NCI-H1694 treated with DMSO at 0.1 percent for 48 hours (cell line): ENCODE measurements at regions not wholly inside any gene's neighbourhood (a gene's known extent, or its start where the extent isn't known, plus 50 kb on each side); places are given as distances from the start of the nearest gene placed in this dataset.
"Not testable (repeated sequence)": the region's sequence is repeated elsewhere in the genome, so short reads cannot be mapped to it uniquely, and the experiment has no call there.

ENCODE experiments used
- DNase-seq: peaks from one replicate; lab custom pipeline; 2025; lab: John Stamatoyannopoulos, UW

DNA sequence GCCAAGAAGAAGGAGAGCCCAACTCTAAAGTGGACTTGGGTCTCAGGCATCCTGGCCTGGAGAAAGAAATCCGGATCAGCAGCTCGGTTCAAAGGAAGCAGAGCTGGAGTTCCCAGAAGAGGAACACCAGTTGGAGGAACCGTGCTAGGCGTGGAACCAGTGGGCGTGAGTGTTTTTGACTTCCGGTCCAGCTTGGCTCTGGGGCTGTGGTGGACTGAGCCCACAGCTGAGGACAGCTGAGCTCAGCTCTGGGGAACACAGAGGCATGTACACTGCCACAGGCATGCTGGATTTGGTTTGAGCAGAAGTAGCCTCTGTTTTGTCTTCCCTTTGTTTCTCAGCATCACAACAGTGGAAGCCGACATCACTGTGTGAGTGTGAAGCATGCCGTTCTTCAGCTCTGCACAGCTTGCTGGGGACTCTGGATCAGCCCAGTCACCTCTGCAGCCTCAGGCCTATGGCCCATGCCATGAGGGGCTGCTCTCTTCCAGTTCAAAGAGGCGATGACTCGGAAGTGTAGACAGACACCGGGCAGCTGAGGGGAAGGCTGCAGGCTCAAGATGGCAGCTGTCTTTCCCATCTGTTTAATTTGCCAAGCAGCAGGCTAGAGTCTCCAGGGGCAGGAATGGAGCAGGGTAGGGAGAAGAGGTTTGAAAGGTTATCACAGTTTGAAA lies 185.8 kb upstream of the UBE3A start:
- no peak for DNase-seq

GRCh38 chr15:25623708-25624107 lies 184.9 kb upstream of the UBE3A start:
- DNase-seq = no peak

DNA sequence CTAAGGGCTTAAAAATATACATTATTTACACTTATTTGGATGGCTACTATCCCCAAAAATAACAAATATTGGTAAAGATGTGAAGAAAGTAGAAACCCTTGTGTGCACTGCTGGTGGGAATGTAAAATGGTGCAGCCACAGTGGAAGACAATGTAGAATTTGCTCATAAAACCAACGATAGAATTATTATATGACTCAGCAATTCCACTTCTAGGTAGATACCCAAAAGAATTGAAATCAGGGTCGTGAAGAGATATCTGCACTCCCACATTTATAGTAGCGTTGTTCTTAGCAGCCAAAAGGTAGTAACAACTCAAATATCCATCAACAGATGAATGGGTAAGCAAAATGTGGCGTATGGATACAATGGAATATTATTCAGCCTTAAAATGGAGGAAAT lies 181.6 kb upstream of the UBE3A start:
- DNase-seq = no peak

DNA sequence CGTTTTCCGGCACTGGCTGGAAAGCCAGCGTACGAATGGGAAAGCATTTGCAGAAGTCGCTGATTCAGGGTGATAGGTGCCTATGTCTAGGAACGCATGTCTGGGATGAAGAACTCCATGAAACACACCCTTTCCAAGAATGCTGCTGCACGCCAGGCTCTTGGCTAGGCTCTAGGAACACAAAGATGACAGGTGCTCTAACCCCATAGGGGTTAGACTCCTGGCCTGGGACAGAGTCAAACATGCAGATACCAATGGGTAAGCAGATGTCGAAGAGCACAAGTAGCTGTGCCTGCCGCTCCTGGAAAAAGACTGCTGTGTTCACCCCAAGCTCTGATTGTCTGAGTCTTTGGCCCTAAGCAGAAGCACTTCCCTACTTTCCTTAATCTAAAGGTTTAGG lies 180.9 kb upstream of the UBE3A start:
- DNase-seq = no peak

- DNase-seq = no peak
Measured at GRCh38 chr15:25619076-25619475, 180.3 kb upstream of the UBE3A start.

DNA sequence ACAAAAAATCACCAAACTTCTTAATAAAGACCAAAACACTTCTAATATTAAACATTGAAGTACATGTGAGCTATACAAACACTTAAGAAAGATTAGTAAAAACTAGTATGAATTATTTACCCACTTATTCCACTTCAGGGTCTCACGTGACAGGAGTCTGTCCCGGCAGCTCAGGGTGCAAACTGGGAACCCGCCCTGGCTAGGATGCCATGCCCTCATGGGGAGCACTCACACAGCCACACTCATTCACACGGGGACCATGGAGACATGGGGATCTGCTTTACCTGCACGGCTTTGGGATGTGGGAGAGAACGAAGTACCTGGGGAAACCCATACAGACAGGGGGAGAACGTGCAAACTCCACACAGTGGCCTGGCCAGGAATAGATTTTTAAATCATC lies 179.3 kb upstream of the UBE3A start:
- DNase-seq = no peak

DNA sequence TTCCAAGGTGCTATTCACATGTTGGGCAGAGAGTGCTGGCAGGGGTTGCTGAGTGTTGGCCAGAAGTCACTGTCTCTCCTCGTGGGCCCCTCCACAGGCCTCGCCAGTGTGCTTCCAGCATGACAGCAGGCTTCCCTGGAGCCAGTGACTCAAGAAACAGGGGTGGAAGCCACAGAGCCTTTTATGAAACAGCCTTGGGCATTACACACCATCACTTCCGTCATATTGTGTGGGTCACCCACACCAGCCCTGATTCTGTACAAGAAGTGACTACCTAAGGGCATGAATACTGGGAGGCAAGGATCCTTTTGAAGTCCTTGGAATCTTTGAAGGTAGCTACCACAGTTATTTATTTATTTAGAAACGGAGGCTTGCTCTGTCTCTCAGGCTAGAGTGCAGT lies 177.6 kb upstream of the UBE3A start:
- DNase-seq = no peak

GRCh38 chr15:25613134-25613533 lies 174.3 kb upstream of the UBE3A start:
- no peak for DNase-seq

DNA sequence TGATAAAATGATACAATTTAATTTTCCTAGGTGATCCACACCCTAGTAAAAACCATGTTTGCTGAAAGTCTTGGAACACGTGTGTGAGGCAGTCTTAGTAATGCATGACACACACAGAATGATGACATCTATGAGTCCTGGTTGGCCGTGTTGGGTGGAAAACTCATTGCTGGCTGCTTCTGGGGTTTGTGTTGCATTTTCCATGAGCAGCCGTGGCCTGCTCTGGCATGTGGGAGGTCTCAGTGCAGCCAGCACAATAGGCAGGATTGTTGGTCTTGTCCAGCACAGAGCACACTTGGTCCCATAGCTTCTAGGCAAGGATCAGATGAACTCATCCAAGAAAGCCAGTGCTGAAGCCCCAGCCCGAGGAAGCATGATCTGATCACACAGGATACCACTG lies 172.8 kb upstream of the UBE3A start:
- DNase-seq = no peak

GRCh38 chr15:25609371-25609770 lies 170.5 kb upstream of the UBE3A start:
- no peak for DNase-seq

DNA sequence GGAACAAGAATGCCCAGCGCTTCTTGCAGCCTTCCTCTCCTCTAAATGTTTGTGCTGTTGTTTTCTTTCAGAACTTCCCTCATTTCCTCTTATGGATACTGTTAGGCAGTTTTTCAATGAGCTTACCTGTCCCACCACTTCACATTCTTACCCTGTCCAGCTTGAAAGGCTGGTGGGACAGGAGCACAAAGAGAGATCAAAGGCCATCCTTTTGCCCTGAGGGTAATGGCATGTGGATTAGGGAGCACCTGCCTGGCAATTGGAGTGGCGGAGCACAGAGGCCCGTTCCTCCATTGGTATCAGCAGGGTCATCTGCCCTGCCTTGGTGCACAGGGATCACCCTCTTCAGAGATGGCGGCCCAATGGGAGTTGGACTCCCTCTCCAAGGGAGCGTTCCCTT lies 170.1 kb upstream of the UBE3A start:
- no peak for DNase-seq

- DNase-seq = no peak
Measured at GRCh38 chr15:25605151-25605550, 166.3 kb upstream of the UBE3A start.

DNA sequence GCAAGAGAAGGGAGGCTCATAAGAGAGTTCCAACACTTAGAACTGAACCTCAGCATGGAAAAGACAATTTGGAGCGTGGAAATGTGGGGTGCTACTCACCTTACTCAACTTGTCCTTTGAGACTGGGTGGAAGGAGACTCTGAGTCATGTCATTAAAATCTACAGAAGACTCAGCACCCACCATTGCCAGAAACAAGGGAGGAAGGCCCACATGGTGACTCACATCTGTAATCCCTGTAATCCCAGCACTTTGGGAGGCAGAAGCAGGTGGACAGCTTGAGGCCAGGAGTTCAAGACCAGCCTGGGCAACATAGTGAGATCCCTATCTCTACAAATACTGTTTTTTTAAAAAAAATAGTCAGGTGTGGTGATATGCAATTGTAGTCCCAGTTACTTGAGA lies 161.9 kb upstream of the UBE3A start:
- no peak for DNase-seq

DNA sequence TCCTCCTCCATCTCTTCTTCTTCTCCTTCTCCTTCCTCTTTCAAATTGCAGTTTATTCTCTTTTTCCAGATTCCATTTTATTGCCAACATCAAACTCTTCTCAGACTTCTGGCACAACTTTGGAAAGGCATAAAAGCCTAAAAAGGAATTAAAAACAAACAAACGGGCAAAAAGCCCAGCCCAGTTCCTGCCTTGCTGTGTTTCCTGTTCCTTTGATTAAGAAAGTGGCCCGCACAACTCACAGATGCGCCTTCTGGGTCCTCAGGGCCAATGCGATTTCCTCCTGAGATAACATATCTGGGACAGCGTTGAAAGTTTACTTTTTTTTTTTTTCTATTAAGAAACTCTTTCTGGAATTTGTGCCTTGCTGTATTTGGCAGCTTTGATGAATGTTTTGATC lies 158.7 kb upstream of the UBE3A start:
- no peak for DNase-seq

- no peak for DNase-seq
Measured at GRCh38 chr15:25596644-25597562, 158.1 kb upstream of the UBE3A start.

DNA sequence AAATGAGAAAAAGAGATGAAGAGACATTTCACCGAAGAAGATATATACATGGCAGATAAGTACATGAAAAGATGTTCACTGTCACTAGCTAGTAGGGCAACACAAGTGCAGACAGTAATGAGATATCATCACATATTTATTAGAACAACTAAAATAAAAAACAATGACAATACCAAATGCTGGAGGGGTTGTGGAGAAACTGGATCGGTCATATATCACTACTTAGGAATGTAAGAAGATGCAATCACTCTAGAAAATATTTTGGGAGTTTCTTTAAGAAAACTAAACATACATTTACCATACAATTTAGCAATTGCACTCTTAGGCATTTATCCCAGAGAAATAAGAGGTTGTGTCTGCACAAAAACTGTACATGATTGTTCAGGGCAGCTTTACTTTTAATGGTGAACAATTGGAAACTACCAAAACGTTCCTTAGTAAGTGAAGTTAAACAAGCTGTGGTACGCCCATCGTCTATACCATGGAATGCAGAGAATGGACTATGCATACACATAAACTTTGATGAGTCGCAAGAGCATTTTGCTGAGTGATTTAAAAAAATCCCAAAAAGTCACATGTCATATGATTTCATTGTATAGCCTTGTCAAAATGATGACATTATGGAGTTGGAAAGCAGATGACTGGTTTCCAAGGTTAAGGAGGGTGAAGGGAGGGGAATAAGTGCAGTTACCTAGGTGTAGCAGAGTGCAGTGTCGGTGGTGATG lies 149.0 kb upstream of the UBE3A start:
- DNase-seq = no peak

DNA sequence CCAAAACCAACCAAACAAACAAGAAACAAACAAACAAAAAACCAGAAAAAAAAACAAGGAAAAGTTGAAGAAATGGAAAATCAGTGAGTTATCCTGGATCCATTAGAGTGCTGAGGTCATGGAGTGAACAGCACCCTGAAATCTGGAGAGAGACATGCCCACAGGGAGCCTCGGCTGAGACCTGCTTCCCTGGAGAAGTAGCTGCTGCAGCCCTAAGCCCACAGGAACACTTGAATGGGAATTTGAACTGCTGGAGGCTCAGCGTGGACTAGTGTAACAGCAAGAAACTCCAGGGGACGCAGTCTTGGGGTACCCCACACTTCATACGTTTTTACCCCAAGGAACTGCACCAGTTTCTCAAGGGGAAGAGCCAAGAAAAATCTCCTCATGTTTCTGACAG lies 144.1 kb upstream of the UBE3A start:
- no peak for DNase-seq

- no peak for DNase-seq
Measured at GRCh38 chr15:25579127-25579526, 140.3 kb upstream of the UBE3A start.

- no peak for DNase-seq
Measured at GRCh38 chr15:25572191-25572590, 133.4 kb upstream of the UBE3A start.

DNA sequence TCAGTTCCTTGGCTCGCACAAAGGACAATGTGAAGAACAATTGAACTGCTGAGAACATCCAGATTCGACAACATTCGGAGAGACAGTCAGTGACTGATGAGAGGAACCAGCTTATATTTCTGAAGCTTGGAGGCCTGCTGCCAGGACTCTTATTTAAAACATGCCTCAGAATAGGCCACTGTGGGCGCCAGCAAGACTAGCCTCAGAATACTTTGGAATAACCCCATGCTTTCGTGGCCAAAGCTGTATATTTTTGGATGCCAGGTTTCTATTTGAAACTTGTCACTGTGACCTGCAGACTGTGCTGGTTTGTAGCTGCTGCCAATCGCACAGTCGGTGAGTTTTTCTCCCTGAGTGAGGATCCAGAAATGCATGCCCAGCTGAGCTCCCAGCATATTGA lies 129.9 kb upstream of the UBE3A start:
- no peak for DNase-seq

- DNase-seq = not testable (repeated sequence)
Measured at GRCh38 chr15:25566545-25566944, 127.7 kb upstream of the UBE3A start.

- no peak for DNase-seq
Measured at GRCh38 chr15:25565470-25566264, 126.8 kb upstream of the UBE3A start.
